H1 (cell line): ENCODE measurements at regions not wholly inside any gene's neighbourhood (a gene's known extent, or its start where the extent isn't known, plus 50 kb on each side); places are given as distances from the start of the nearest gene placed in this dataset.

Experiments used
- CTCF ChIA-PET: fragments of 300-600 bp; sonication (Branson Sonifier 250); formaldehyde crosslinking; loops from one replicate; lab custom pipeline; 2021; ENCODE audit not compliant: partially characterized antibody; lab: Charles Lee
- POLR2A ChIA-PET: fragments of 300-600 bp; sonication (Branson Sonifier 250); formaldehyde crosslinking; loops from one replicate; lab custom pipeline; 2021; ENCODE audit warnings: inconsistent platforms; ENCODE audit not compliant: partially characterized antibody; lab: Charles Lee
- DNase-seq, 2 experiments: peaks; one replicate each; pipeline versions ENCODE4 v3.0.0 to v3.0.0-alpha.2; 2010 to 2022; ENCODE audit warnings: low spot score in 2 of 2, low read depth in 1 of 2, mixed read lengths in 1 of 2
- FAIRE-seq: peaks from 2 replicates; lab custom pipeline; 2011; peaks lifted over from hg19 to GRCh38; lab: Jason Lieb, UNC
- H2AFZ ChIP-seq: 2 replicates; pipeline ENCODE4 v1.8.1; 2012; ENCODE audit warnings: low read length, inconsistent platforms
- H2AK5ac ChIP-seq: 2 replicates; pipeline ENCODE4 v1.6.1; 2013; ENCODE audit warnings: low read depth, low read length
- H2BK120ac ChIP-seq: replicated peaks from 2 replicates; pipeline ENCODE3; 2013; ENCODE audit warnings: low read depth, low read length, inconsistent platforms
- H2BK12ac ChIP-seq: 2 replicates; pipeline ENCODE4 v1.6.1; 2013; ENCODE audit warnings: low read depth, low read length
- H2BK15ac ChIP-seq: 2 replicates; pipeline ENCODE4 v1.6.1; 2013; ENCODE audit warnings: low read length
- H2BK20ac ChIP-seq: 2 replicates; pipeline ENCODE4 v1.6.1; 2013; ENCODE audit warnings: low read length
- H2BK5ac ChIP-seq: 2 replicates; pipeline ENCODE4 v1.6.1; 2013; ENCODE audit warnings: low read depth, low read length
- H3K14ac ChIP-seq: 2 replicates; pipeline ENCODE4 v1.6.1; 2013; ENCODE audit warnings: inconsistent platforms; ENCODE audit not compliant: insufficient read length
- H3K18ac ChIP-seq: 2 replicates; pipeline ENCODE4 v1.6.1; 2013; ENCODE audit warnings: low read length; ENCODE audit errors: extremely low read depth
- H3K23ac ChIP-seq: 2 replicates; pipeline ENCODE4 v1.6.1; 2013; ENCODE audit warnings: inconsistent platforms; ENCODE audit not compliant: insufficient read length
- H3K23me2 ChIP-seq: 2 replicates; pipeline ENCODE4 v1.6.1; 2013; ENCODE audit warnings: low read depth, low read length
- H3K27ac ChIP-seq: 2 replicates; pipeline ENCODE4 v1.6.1; 2011; ENCODE audit warnings: low read depth, low read length, inconsistent platforms
- H3K27me3 ChIP-seq, 4 experiments: replicated peaks in 1 of 4; 1 replicate in 1 of 4; 2 replicates in 3 of 4; pipeline versions ENCODE4 v1.6.1 to v1.8.1; 2011 to 2013; ENCODE audit warnings: low read length in 3 of 4, mild to moderate bottlenecking in 3 of 4, inconsistent platforms in 2 of 4, mixed read lengths in 2 of 4, moderate library complexity in 1 of 4; ENCODE audit not compliant: control insufficient read depth in 3 of 4, insufficient read depth in 3 of 4; ENCODE audit errors: extremely low read depth in 1 of 4
- H3K36me3 ChIP-seq, 4 experiments: 2 replicates each; pipeline versions ENCODE4 v1.6.1 to v1.8.1; 2011 to 2013; ENCODE audit warnings: mild to moderate bottlenecking in 4 of 4, low read length in 3 of 4, moderate library complexity in 2 of 4, control low read depth in 1 of 4, inconsistent platforms in 1 of 4; ENCODE audit not compliant: insufficient read depth in 4 of 4, control insufficient read depth in 2 of 4
- H3K4ac ChIP-seq: replicated peaks from 2 replicates; pipeline ENCODE3; 2013; ENCODE audit warnings: low read length, low read depth, mixed read lengths, inconsistent platforms; ENCODE audit not compliant: insufficient read length
- H3K4me1 ChIP-seq, 4 experiments: replicated peaks in 1 of 4; 1 replicate in 1 of 4; 2 replicates in 3 of 4; pipeline versions ENCODE4 v1.6.1 to v1.8.1; 2011 to 2013; ENCODE audit warnings: low read length in 3 of 4, inconsistent platforms in 2 of 4, mixed read lengths in 1 of 4; ENCODE audit not compliant: insufficient read depth in 4 of 4, control insufficient read depth in 3 of 4
- H3K4me2 ChIP-seq, 2 experiments: 2 replicates each; pipeline versions ENCODE4 v1.6.1 to v1.8.1; 2011 to 2013; ENCODE audit warnings: low read depth in 2 of 2, low read length in 2 of 2, control low read depth in 1 of 2, inconsistent platforms in 1 of 2, mild to moderate bottlenecking in 1 of 2; ENCODE audit not compliant: insufficient read depth in 1 of 2
- H3K4me3 ChIP-seq, 4 experiments: fragments of 200-600, 300-600 bp in 1 of 4; sonication (generic), shearing (Covaris generic), sonication (Bioruptor Twin) in 1 of 4; 2 replicates each; pipeline versions ENCODE4 v1.5.1 to v1.8.1; 2011 to 2016; ENCODE audit warnings: low read length in 4 of 4, low read depth in 3 of 4, control low read depth in 2 of 4, inconsistent platforms in 2 of 4, mild to moderate bottlenecking in 2 of 4, mixed read lengths in 1 of 4, moderate library complexity in 1 of 4; ENCODE audit not compliant: insufficient read depth in 2 of 4; ENCODE audit errors: extremely low read depth in 1 of 4
- H3K56ac ChIP-seq: replicated peaks from 2 replicates; pipeline ENCODE3; 2013; ENCODE audit warnings: low read depth, mild to moderate bottlenecking, mixed read lengths, low read length, inconsistent platforms; ENCODE audit not compliant: insufficient read length
- H3K79me1 ChIP-seq: 2 replicates; pipeline ENCODE4 v1.6.1; 2013; ENCODE audit warnings: low read depth, low read length, control low read depth
- H3K79me2 ChIP-seq, 2 experiments: 2 replicates each; pipeline versions ENCODE4 v1.6.1 to v1.8.1; 2012 to 2013; ENCODE audit warnings: low read length in 2 of 2, mild to moderate bottlenecking in 2 of 2, inconsistent platforms in 1 of 2; ENCODE audit not compliant: insufficient read depth in 2 of 2, control insufficient read depth in 1 of 2
- H3K9ac ChIP-seq, 4 experiments: replicated peaks in 1 of 4; 1 replicate in 1 of 4; 2 replicates in 3 of 4; pipeline versions ENCODE4 v1.6.1 to v1.8.1; 2011 to 2013; ENCODE audit warnings: low read depth in 3 of 4, low read length in 3 of 4, control low read depth in 2 of 4, mild to moderate bottlenecking in 2 of 4, moderate library complexity in 2 of 4, inconsistent platforms in 1 of 4; ENCODE audit errors: extremely low read depth in 1 of 4
- H3K9me3 ChIP-seq, 2 experiments: 2 replicates each; pipeline versions ENCODE4 v1.6.1 to v1.8.1; 2012 to 2013; ENCODE audit warnings: mild to moderate bottlenecking in 2 of 2, moderate library complexity in 2 of 2, control low read depth in 1 of 2, inconsistent platforms in 1 of 2, low read depth in 1 of 2, low read length in 1 of 2, mixed read lengths in 1 of 2; ENCODE audit not compliant: insufficient read depth in 2 of 2
- H4K20me1 ChIP-seq, 2 experiments: replicated peaks in 1 of 2; 2 replicates each; pipeline versions ENCODE3 to v1.8.1; 2011 to 2013; ENCODE audit warnings: inconsistent platforms in 2 of 2, low read length in 2 of 2, mild to moderate bottlenecking in 1 of 2; ENCODE audit not compliant: insufficient read depth in 2 of 2, control insufficient read depth in 1 of 2
- H4K5ac ChIP-seq: 2 replicates; pipeline ENCODE4 v1.6.1; 2013; ENCODE audit warnings: low read length, low read depth, mixed read lengths, inconsistent platforms; ENCODE audit not compliant: insufficient read length
- H4K8ac ChIP-seq: 2 replicates; pipeline ENCODE4 v1.8.0; 2013; ENCODE audit warnings: mild to moderate bottlenecking, moderate library complexity, low read length, inconsistent platforms; ENCODE audit not compliant: insufficient read depth; ENCODE audit errors: extremely low read depth
- H4K91ac ChIP-seq: replicated peaks from 2 replicates; pipeline ENCODE3; 2013; ENCODE audit warnings: low read length, mixed read lengths, inconsistent platforms; ENCODE audit not compliant: insufficient read length
- JUND ChIP-seq: IDR thresholded peaks from 2 replicates; pipeline ENCODE4 v1.6.1; 2011; ENCODE audit warnings: mild to moderate bottlenecking, improper control_type of control experiment, low read length
- SIX5 ChIP-seq: IDR thresholded peaks from 2 replicates; pipeline ENCODE4 v1.6.1; 2011; ENCODE audit warnings: mild to moderate bottlenecking, low read depth, low read length
- SUZ12 ChIP-seq: fragments of 200-600 bp; sonication (generic); IDR thresholded peaks from 2 replicates; pipeline ENCODE4 v1.6.1; 2012; ENCODE audit warnings: mild to moderate bottlenecking, inconsistent platforms, low read length, moderate library complexity, mixed read lengths
- TEAD4 ChIP-seq: IDR thresholded peaks from 2 replicates; pipeline ENCODE4 v1.6.1; 2012; ENCODE audit warnings: low read depth, low read length, inconsistent platforms, mixed read lengths

DNA sequence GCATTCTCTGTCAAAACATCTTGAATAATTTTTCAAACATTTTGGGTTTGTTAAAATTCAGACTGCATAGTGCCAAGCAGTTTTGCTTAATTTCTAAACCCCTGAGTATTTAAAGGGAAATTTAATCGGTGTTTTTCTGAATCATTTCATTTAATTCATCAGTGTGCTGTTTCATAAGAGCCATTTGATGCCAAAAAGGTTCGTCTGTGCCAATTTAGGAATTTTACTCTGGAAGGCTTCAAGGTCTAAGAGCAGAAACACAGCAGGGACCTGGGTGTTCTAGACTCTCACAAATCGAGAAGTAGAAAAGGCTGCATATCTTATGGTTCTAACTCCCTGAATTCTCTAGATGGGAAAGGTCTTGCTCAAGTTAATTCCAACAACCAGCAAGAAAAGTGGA lies 311.9 kb upstream of the NT5C1B start (continued):
- no peak for TF ChIP-seq SUZ12

DNA sequence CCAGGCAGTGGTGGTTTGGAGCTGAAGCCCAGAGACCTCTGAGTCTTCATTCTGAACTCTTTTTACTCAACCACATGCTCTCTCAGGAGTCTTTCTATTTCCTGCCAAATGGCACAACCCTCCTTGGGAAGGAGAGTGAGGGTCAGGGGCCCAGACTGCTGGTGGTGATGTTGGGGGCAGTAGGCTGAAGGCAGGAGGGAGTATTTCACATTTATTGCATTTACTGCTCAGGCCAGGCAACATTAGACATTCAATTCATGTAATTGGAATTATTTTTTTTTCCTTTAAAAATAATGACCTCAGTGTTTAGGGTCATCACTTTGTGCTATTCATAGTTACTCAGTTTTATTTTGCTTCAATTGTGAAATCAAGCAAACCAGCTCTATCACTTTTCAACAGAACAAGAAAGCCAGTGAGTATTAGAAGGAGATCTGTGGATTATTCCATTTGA lies 311.3 kb upstream of the NT5C1B start:
- Histone ChIP-seq H4K5ac (no peak overlapping the region), H3K9ac (no peak overlapping the region), H3K9me3 (no peaks in the 10 kb centered on the region), H3K36me3 (no peaks in the 10 kb centered on the region), H3K79me2 (no peaks in the 10 kb centered on the region), H3K27ac (no peak overlapping the region), H2BK15ac (no peak overlapping the region), H2BK120ac (no peak overlapping the region), H4K20me1 (no peaks in the 10 kb centered on the region), H2BK12ac (no peak overlapping the region), H3K23me2 (no peaks in the 10 kb centered on the region), H3K14ac (no peak overlapping the region), H3K18ac (no peak overlapping the region), H3K23ac (no peak overlapping the region), H3K27me3 (no peaks in the 10 kb centered on the region), H4K91ac (no peak overlapping the region), H3K79me1 (no peaks in the 10 kb centered on the region), H3K56ac (no peak overlapping the region), H2BK5ac (no peak overlapping the region), H2BK20ac (no peak overlapping the region), H3K4me2 (no peak overlapping the region), H3K4ac (no peak overlapping the region), H2AFZ (no peak overlapping the region), H3K4me3 (no peak overlapping the region), H3K4me1 (no peaks in the 10 kb centered on the region), H4K8ac (no peak overlapping the region), H2AK5ac (no peak overlapping the region)
- POLR2A ChIA-PET, result no interaction called here
- CTCF ChIA-PET, result no interaction called here
- no peak for FAIRE-seq
- DNase-seq, result no peak
- TF ChIP-seq TEAD4 (no peak), JUND (no peak), SIX5 (no peak)
